ENCODE measurements at regions not wholly inside any gene's neighbourhood (a gene's known extent, or its start where the extent isn't known, plus 50 kb on each side); places are given as distances from the start of the nearest gene placed in this dataset.

DNA sequence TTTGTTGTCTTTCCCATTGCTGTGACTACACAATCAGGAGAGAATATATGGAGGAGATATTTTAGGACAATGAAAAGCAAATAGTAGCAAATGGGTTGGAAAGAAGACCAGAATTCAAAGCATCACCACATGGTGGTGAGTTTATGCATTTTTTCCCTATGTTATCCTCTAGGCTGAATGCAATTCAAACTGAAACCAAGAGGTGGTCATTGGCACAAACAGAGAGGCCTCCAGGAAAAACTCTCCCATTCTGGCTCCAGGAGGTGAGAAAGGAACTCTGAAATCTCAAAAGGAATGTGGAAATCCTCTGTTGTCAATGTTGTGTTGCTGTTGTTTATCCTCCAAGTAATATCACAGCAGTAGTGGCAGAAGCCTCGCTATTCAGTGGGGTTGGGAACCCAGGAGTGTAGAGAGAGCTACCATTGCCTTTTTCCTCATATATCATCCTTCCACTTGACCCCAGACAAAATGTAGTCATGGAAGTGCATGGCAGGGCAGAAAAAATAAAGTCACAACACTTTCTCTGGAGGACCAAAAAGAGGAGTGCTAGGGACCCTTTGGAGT lies 819.1 kb downstream of the GRID1 start:
- no peak for DNase-seq (ENCODE audit: low read depth)

DNA sequence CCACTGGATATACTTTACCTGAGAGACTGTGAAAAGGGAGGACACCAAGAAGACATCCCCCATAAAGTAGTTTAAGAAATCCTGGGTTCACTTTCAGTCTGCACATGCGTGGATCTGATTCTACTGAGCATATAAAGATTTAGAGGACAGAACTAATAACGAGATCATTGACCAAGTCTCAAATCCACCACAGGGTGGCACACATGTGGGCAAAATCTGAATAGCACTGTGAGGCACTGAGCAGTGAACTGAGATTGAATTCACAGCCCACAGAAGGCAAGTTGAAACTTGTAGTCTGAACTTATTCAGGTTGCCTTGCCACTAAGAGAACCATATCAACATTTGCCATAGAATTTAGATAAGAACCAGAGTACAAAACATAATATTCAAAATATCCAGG lies 818.6 kb downstream of the GRID1 start:
- DNase-seq (ENCODE audit: low read depth), result no peak
